ENCODE measurements at regions not wholly inside any gene's neighbourhood (a gene's known extent, or its start where the extent isn't known, plus 50 kb on each side); places are given as distances from the start of the nearest gene placed in this dataset.
"Not testable (repeated sequence)": the region's sequence is repeated elsewhere in the genome, so short reads cannot be mapped to it uniquely, and the experiment has no call there.

GRCh38 chr7:97928844-97929243 lies 56.6 kb upstream of the ASNS start:
- not testable (repeated sequence) for H3K4me3 ChIP-seq (ENCODE audit: low read depth, low read length); H3K36me3 ChIP-seq (ENCODE audit: control insufficient read depth, insufficient read depth, low read length); H3K27me3 ChIP-seq (ENCODE audit: control insufficient read depth, insufficient read depth, low read length); DNase-seq (ENCODE audit: low read depth)

- DNase-seq (ENCODE audit: low read depth), result peak; percentile 2
- peak overlapping the region; percentile 31 for H3K4me3 ChIP-seq (ENCODE audit: low read depth, low read length)
Measured at GRCh38 chr7:97927790-97928748, 55.9 kb upstream of the ASNS start.

More at GRCh38 chr7:97927790-97928748, 55.9 kb upstream of the ASNS start:
- not testable (repeated sequence) for H3K36me3 ChIP-seq (ENCODE audit: control insufficient read depth, insufficient read depth, low read length); H3K27me3 ChIP-seq (ENCODE audit: control insufficient read depth, insufficient read depth, low read length)
- peak; percentile 22 for TF ChIP-seq CTCF (IDR thresholded peaks at IDR 0.05; ENCODE audit: insufficient read depth, low read length, poor library complexity, severe bottlenecking)

Measured in kidney epithelial cell (primary cell).